Stimulated activated CD4-positive, alpha-beta T cell treated with anti-CD3 and anti-CD28 coated beads, Interleukin-1b, Interleukin-23, amount 100 ng/mL, for 24 hours (primary cell): ENCODE measurements at regions not wholly inside any gene's neighbourhood (a gene's known extent, or its start where the extent isn't known, plus 50 kb on each side); places are given as distances from the start of the nearest gene placed in this dataset.
"Not testable (repeated sequence)": the region's sequence is repeated elsewhere in the genome, so short reads cannot be mapped to it uniquely, and the experiment has no call there.

Source experiments
- DNase-seq, 4 experiments: peaks; one replicate each; pipeline ENCODE4 v3.0.0-alpha.2; 2020; ENCODE audit warnings: low read depth in 4 of 4, low spot score in 1 of 4

DNA sequence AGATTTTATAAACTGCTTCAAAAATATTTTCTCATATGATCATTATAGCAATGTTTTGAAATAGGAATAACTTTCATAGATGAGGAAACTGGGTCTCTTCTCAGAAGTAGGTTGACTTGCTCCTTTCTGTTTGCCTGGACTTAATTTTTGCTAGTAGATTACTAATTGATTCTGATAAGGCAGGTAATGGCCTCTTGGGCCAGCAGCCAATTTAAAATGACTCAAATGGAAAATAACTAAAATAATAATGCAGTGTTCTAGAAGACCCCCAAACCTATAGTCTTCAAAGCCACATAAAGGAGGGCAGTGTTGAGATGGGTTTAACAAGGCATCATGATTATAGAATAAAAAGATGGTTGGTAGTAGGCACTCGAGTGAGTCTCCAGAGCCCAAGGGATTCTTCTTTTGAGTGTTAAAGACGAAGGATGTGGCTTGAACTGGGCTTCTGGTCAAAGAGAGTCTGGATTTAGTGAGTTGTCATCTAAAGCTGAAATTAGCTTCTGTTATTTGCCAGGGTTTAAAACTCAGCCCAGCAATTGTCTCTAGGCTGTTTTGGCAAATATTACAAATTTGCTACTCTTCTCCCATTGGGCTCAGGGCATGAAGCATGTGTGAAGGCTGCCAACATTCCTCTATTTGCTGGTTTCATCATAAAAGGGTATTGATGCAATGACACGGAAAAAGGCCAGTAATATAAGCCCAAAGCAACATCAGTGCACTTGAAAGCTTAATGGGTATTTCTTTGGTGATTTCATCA, 297.1 kb upstream of the MEIS2 start:
- no peak for DNase-seq

- DNase-seq, result no peak
These were observed 315.8 kb upstream of the MEIS2 start for GRCh38 chr15:37416103-37416502.

GRCh38 chr15:37425541-37425940, 325.2 kb upstream of the MEIS2 start:
- DNase-seq, result no peak

DNA sequence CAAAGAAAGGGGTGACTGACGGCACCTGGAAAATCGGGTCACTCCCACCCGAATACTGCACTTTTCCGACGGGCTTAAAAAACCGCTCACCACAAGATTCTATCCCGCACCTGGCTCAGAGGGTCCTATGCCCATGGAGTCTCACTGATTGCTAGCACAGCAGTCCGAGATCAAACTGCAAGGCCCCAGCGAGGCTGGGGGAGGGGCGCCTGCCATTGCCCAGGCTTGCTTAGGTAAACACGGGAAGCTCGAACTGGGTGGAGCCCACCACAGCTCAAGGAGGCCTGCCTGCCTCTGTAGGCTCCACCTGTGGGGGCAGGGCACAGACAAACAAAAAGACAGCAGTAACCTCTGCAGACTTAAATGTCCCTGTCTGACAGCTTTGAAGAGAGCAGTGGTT, 327.0 kb upstream of the MEIS2 start:
- DNase-seq, result not testable (repeated sequence)

- no peak for DNase-seq
These were observed 346.6 kb upstream of the MEIS2 start for GRCh38 chr15:37446921-37447320.

- DNase-seq, result no peak
These were observed 352.1 kb upstream of the MEIS2 start for GRCh38 chr15:37452498-37452897.

GRCh38 chr15:37480482-37480881, 380.1 kb upstream of the MEIS2 start:
- no peak for DNase-seq

DNA sequence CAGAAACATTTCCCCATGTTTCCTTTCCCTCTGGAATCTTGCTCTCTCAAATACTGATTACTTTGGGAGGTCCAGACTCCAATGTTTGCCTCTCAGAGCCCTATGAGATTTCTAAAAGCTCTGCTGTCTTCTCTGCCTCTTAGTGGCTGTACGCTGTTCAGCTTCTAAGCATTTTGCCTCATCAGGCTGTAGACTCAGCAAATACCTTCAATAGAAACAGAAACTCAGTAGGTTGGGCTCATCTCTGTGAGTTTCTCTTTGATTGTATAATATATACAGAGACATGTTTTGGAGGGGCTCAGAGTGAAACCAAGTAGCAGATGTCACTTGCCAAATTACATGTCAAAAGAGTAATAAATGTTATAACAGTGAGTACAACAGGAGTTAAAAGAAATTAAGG, 380.8 kb upstream of the MEIS2 start:
- no peak for DNase-seq

DNA sequence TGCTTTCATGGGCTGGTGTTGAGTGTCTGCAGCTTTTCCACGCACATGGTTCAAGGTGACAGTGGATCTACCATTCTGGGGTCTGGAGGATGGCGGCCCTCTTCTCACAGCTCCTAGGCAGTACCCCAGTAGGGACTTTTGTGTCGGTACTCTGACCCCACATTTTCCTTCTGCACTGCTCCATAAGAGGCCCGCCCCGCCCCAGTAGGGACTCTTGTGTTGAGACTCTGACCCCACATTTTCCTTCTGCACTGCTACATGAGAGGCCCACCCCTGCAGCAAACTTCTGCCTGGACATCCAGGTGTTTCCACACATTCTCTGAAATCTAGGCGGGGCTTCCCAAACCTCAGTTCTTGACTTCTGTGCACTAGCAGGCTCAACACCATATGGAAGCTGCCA, 383.4 kb upstream of the MEIS2 start:
- DNase-seq, result no peak

DNA sequence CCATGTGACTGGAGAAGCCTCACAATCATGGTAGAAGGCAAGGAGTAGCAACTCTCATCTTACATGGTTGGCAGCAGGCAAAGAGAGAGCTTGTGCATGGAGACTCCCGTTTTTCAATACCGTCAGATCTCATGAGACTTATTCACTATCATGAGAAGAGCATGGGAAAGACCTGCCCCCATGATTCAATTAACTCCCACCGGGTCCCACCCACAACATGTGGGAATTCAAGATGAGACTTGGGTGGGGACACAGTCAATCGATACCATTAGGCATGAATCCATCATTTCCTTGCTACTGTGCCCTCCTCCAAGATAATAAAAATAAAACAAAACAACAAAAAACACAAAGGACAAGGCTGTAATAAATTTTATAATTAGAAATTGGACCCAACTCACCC, 384.7 kb upstream of the MEIS2 start:
- no peak for DNase-seq

GRCh38 chr15:37490707-37491106, 390.4 kb upstream of the MEIS2 start:
- DNase-seq, result no peak

- no peak for DNase-seq
These were observed 416.3 kb upstream of the MEIS2 start for GRCh38 chr15:37516621-37517020.

DNA sequence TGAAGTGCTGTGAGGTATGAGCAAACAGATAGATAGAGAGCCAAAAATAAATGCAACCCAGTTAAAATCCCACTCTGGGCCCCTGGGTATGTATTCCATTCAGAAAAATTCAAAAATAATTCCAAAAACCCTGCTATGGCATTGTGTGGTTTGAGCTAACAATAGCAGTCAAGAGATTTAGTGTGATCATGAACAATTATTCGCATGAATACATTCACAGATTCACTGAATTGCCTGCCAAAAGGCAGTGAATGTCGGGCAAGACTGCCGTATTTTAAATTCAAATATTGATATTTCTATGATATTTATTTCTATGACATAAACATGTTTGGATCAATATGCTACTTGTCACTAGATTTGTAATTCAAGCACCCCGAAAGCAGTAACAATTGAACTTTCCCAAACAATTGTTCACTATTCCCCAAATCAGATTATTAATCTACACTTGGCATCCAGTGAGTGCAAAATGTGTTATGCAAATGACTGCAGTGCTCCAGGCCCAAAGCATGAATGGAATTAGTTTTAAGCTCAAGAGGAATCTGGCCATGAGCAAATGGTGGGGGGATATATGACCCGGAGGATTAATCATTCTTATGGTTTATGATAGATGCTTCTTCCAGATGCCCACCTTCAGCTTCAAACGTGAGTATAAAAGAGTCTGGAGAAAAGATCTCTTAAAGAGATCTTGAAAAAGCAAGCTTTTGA, 417.0 kb upstream of the MEIS2 start:
- DNase-seq, result no peak

GRCh38 chr15:37518436-37518835, 416.0 kb upstream of the TMCO5A start:
- no peak for DNase-seq

GRCh38 chr15:37520026-37520425, 414.4 kb upstream of the TMCO5A start:
- no peak for DNase-seq

DNA sequence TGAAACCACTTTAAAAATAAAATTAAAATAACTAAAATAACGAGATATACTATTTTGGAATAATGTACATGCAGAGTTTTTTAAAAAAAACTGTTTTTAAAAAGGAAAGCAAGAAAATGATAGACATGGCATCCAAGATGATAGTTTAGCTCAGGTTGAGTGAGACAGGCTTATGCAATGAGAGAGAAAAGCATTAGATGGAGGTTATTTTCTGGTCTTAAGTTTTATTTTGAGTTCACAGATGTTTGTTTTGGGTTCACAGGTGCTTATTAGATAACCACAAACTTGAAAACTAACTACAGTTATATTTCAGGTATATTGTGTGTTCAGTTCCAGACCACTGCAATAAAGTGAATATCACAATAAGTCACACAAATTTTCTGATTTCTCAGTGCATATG, 413.6 kb upstream of the TMCO5A start:
- DNase-seq, result no peak

DNA sequence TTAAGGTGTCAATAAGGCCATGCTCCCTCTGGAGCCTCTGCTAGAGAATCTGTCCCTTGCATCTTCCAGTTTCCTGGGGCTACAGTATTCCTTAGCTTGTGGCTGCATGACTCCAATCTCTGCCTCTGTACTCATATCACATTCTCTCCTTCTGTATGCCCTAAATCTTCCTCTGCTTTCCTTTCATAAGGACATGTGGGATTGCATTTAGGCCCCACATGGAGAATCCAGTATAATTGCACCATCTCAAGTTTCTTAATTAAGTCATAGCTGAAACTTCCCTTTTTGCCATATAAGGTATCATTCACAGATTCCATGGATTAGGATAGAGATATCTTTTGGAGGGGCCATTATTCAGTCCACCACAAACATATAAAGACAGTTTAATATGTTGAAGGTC, 409.8 kb upstream of the TMCO5A start:
- DNase-seq, result no peak

DNA sequence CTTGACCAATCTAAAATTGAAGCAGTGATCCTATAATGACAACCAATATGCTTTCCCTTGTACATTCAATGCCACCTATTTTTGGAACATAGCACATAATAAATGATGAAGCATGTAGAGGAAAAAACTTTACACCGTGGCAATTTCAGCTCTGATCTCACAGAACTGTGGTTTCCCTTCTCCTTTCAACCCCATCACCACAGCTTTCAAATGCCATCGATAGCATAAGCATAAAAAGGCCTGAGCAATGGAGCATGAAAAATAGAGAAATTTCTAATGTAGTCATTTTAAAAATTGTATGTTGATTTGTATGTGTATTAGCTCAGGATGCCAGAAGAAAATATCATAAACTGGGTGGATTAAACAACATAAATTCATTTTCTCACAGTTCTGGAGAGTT, 406.0 kb upstream of the TMCO5A start:
- DNase-seq, result no peak

DNA sequence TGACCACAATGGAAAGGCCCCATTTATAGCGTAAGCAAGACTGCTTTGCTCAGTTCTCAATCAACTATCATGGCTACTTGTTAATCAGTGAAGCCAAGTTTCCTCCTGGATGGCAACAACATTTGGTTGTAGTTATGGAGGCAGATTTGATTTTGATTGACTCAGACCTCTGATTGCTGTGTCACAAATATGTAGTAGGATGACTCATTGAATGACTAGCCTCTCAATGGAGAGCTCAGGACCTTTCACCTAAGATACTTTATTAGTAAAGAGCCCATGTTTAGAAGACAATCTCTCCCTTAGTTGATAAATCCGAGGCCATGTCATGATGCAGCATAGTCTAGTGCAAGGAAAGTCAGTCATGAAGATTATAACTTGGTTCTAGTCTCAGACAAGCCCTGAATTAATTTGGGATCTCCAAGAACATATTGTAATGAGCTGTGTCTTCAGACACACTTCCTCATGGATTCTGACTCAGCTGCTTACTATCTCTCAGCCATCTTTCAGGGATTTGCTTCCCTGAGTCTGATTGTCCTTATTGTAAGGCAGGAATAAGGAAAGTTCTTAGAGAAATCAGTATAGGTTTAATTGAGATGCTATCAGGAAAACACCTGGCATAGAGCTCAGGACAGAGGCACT, 397.4 kb upstream of the TMCO5A start:
- DNase-seq, result no peak

- DNase-seq, result no peak
These were observed 396.6 kb upstream of the TMCO5A start for GRCh38 chr15:37537802-37538201.

- DNase-seq, result no peak
These were observed 386.3 kb upstream of the TMCO5A start for GRCh38 chr15:37548116-37548515.

GRCh38 chr15:37550360-37551024, 383.9 kb upstream of the TMCO5A start:
- DNase-seq, result no peak
